WTC11 (cell line): ENCODE measurements at regions not wholly inside any gene's neighbourhood (a gene's known extent, or its start where the extent isn't known, plus 50 kb on each side); places are given as distances from the start of the nearest gene placed in this dataset.

Experiments used
- ATAC-seq: fragments of 200-7000 bp; cut with Tn5 transposase; 2 replicates; pipeline ENCODE4 v1.10.0; 2021; ENCODE audit warnings: mild to moderate bottlenecking, moderate library complexity
- CTCF ChIA-PET: fragments of 300-600 bp; sonication (Branson Sonifier 250); formaldehyde crosslinking; loops from one replicate; lab custom pipeline; 2021; ENCODE audit warnings: antibody characterized with exemption; lab: Charles Lee
- POLR2A ChIA-PET: fragments of 350-600 bp; sonication (Branson Sonifier 250); formaldehyde crosslinking; loops from one replicate; lab custom pipeline; 2021; ENCODE audit warnings: antibody characterized with exemption; lab: Charles Lee
- DNase-seq: peaks from one replicate; pipeline ENCODE4 v3.0.0; 2021; ENCODE audit warnings: low spot score
- H3K27ac Mint-ChIP-seq: 2 replicates; pipeline ENCODE4 v1.8.0; 2021; ENCODE audit warnings: mixed read lengths
- H3K27me3 Mint-ChIP-seq: 2 replicates; pipeline ENCODE4 v1.8.0; 2021; ENCODE audit warnings: low read depth, mild to moderate bottlenecking, moderate library complexity, mixed read lengths
- H3K36me3 Mint-ChIP-seq: 2 replicates; pipeline ENCODE4 v1.8.0; 2021; ENCODE audit warnings: mixed read lengths
- H3K4me1 Mint-ChIP-seq: 2 replicates; pipeline ENCODE4 v1.8.0; 2022; ENCODE audit warnings: mixed read lengths
- H3K4me3 Mint-ChIP-seq: 2 replicates; pipeline ENCODE4 v1.8.0; 2021; ENCODE audit warnings: mild to moderate bottlenecking, moderate library complexity, mixed read lengths
- H3K9me3 Mint-ChIP-seq: 2 replicates; pipeline ENCODE4 v1.8.0; 2021; ENCODE audit warnings: mixed read lengths
- E2F5 ChIP-seq: sonication (generic); formaldehyde crosslinking; IDR thresholded peaks from 2 replicates; pipeline ENCODE4 v1.8.1; 2022; ENCODE audit warnings: mild to moderate bottlenecking, moderate library complexity, missing genetic modification reagents
- EMX1 ChIP-seq: fragments of 250-450 bp; sonication (Bioruptor Pico); IDR thresholded peaks from 2 replicates; pipeline ENCODE4 v1.8.0; 2021; ENCODE audit warnings: mild to moderate bottlenecking
- ETV6 ChIP-seq: sonication (generic); formaldehyde crosslinking; IDR thresholded peaks from 2 replicates; pipeline ENCODE4 v1.8.1; 2022; ENCODE audit warnings: mild to moderate bottlenecking, missing genetic modification reagents
- FOXP1 ChIP-seq: sonication (generic); formaldehyde crosslinking; IDR thresholded peaks from 2 replicates; pipeline ENCODE4 v1.8.0; 2022; ENCODE audit warnings: missing genetic modification reagents, mild to moderate bottlenecking, moderate library complexity, borderline replicate concordance
- JAZF1 ChIP-seq: fragments of 250-450 bp; sonication (Bioruptor Pico); IDR thresholded peaks from 2 replicates; pipeline ENCODE4 v1.9.0; 2021; ENCODE audit warnings: moderate library complexity, mild to moderate bottlenecking, inconsistent platforms
- MXD4 ChIP-seq: fragments of 250-450 bp; sonication (Bioruptor Pico); IDR thresholded peaks from 2 replicates; pipeline ENCODE4 v1.8.0; 2021; ENCODE audit warnings: mild to moderate bottlenecking, moderate library complexity, borderline replicate concordance
- MYBL2 ChIP-seq: sonication (generic); formaldehyde crosslinking; IDR thresholded peaks from 2 replicates; pipeline ENCODE4 v1.8.1; 2023; ENCODE audit warnings: mild to moderate bottlenecking, moderate library complexity, missing genetic modification reagents
- NR1H2 ChIP-seq: sonication (generic); formaldehyde crosslinking; IDR thresholded peaks from 2 replicates; pipeline ENCODE4 v1.9.0; 2021; ENCODE audit warnings: mild to moderate bottlenecking, moderate library complexity, missing genetic modification reagents
- PRDM15 ChIP-seq: sonication (generic); formaldehyde crosslinking; IDR thresholded peaks from 2 replicates; pipeline ENCODE4 v1.8.0; 2022; ENCODE audit warnings: missing genetic modification reagents
- SP1 ChIP-seq: sonication (generic); formaldehyde crosslinking; conservative IDR thresholded peaks from 2 replicates; pipeline ENCODE4 v1.8.1; 2022; ENCODE audit warnings: missing genetic modification reagents
- TCF7 ChIP-seq: sonication (generic); formaldehyde crosslinking; IDR thresholded peaks from 2 replicates; pipeline ENCODE4 v1.8.0; 2022; ENCODE audit warnings: mild to moderate bottlenecking, low read depth, missing genetic modification reagents, moderate library complexity
- ZNF232 ChIP-seq: sonication (generic); formaldehyde crosslinking; IDR thresholded peaks from 2 replicates; pipeline ENCODE4 v1.8.0; 2022; ENCODE audit warnings: mild to moderate bottlenecking, missing genetic modification reagents
- ZNF263 ChIP-seq: sonication (generic); formaldehyde crosslinking; IDR thresholded peaks from 2 replicates; pipeline ENCODE4 v1.8.1; 2022; ENCODE audit warnings: low read depth, mild to moderate bottlenecking, moderate library complexity, missing genetic modification reagents
- ZNF532 ChIP-seq: fragments of 250-450 bp; sonication (Bioruptor Pico); IDR thresholded peaks from 2 replicates; pipeline ENCODE4 v1.9.0; 2021; ENCODE audit warnings: mild to moderate bottlenecking, borderline replicate concordance
- ZSCAN18 ChIP-seq: fragments of 250-450 bp; sonication (Bioruptor Pico); IDR thresholded peaks from 2 replicates; pipeline ENCODE4 v2.1.2; 2022; ENCODE audit warnings: mild to moderate bottlenecking, moderate library complexity
- TF ChIP-seq, protein P1 (sequence below): sonication (generic); formaldehyde crosslinking; IDR thresholded peaks from 2 replicates; pipeline ENCODE4 v1.8.1; 2023; ENCODE audit warnings: mild to moderate bottlenecking, missing genetic modification reagents, moderate library complexity
- TF ChIP-seq, protein P2 (sequence below): sonication (generic); formaldehyde crosslinking; IDR thresholded peaks from 2 replicates; pipeline ENCODE4 v1.8.0; 2022; ENCODE audit warnings: mild to moderate bottlenecking, missing genetic modification reagents
- TF ChIP-seq, protein P3 (sequence below): sonication (generic); formaldehyde crosslinking; IDR thresholded peaks from 2 replicates; pipeline ENCODE4 v1.8.1; 2023; ENCODE audit warnings: mild to moderate bottlenecking, missing genetic modification reagents, moderate library complexity
- TF ChIP-seq, protein P4 (sequence below): fragments of 250-450 bp; sonication (Bioruptor Pico); IDR thresholded peaks from 2 replicates; pipeline ENCODE4 v1.9.0; 2021; ENCODE audit warnings: moderate library complexity, mild to moderate bottlenecking, inconsistent platforms, borderline replicate concordance

DNA sequence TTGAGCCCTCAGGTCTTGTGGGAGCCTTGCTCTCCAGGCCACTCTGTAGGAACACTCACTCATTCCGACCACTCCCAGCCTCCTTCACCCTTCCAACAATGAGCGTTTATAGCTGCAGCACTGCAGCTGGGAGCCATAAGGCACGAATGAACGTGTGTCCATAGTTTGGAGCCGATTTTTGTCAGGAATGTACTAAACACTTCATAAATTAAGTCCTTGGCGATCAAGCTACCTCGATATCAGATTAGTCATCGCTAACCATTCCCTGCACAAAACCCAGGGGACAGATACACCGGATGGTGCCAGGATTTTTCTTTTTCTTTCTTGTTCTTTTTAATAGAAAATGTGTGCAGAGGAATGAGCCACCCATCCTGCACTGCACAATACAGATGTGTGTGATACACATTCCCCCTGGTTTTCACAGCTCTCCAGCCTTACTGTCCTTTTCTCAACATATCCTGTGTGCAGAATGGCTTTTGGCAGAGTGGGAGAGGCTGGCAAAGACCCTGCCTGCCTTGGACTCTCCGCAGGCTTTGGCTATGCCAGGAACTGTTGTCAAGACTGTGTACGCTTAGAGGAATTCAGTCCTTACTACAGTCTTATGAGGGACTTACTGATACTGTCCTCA, 68.4 kb upstream of the ELAC2 start:
- Mint-ChIP-seq H3K36me3 (no peaks in the 10 kb centered on the region), H3K27ac (no peak overlapping the region), H3K4me3 (no peak overlapping the region), H3K27me3 (no peaks in the 10 kb centered on the region), H3K4me1 (no peaks in the 10 kb centered on the region), H3K9me3 (peaks cover 18% of the 10 kb centered on the region)
- ChIA-PET POLR2A (no interaction called here), CTCF (no interaction called here)
- no peak for ATAC-seq
- TF ChIP-seq NR1H2 (CRISPR knock-in tag) (no peak), ZSCAN18 (CRISPR knock-in tag) (no peak), MYBL2 (CRISPR knock-in tag) (no peak), SP1 (CRISPR knock-in tag) (no peak), ZNF232 (CRISPR knock-in tag) (no peak), FOXP1 (CRISPR knock-in tag) (no peak), EMX1 (CRISPR knock-in tag) (no peak), ZNF532 (CRISPR knock-in tag) (no peak), JAZF1 (CRISPR knock-in tag) (no peak), ZNF263 (no peak), MXD4 (CRISPR knock-in tag) (no peak), PRDM15 (CRISPR knock-in tag) (no peak), TCF7 (CRISPR knock-in tag) (no peak), ETV6 (CRISPR knock-in tag) (no peak), E2F5 (CRISPR knock-in tag) (no peak)
- TF ChIP-seq, protein P1, sequence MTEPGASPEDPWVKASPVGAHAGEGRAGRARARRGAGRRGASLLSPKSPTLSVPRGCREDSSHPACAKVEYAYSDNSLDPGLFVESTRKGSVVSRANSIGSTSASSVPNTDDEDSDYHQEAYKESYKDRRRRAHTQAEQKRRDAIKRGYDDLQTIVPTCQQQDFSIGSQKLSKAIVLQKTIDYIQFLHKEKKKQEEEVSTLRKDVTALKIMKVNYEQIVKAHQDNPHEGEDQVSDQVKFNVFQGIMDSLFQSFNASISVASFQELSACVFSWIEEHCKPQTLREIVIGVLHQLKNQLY (CRISPR knock-in tag): no peak
- TF ChIP-seq, protein P2, sequence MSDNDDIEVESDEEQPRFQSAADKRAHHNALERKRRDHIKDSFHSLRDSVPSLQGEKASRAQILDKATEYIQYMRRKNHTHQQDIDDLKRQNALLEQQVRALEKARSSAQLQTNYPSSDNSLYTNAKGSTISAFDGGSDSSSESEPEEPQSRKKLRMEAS (CRISPR knock-in tag): no peak
- TF ChIP-seq, protein P3, sequence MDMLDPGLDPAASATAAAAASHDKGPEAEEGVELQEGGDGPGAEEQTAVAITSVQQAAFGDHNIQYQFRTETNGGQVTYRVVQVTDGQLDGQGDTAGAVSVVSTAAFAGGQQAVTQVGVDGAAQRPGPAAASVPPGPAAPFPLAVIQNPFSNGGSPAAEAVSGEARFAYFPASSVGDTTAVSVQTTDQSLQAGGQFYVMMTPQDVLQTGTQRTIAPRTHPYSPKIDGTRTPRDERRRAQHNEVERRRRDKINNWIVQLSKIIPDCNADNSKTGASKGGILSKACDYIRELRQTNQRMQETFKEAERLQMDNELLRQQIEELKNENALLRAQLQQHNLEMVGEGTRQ: no peak
- TF ChIP-seq, protein P4, sequence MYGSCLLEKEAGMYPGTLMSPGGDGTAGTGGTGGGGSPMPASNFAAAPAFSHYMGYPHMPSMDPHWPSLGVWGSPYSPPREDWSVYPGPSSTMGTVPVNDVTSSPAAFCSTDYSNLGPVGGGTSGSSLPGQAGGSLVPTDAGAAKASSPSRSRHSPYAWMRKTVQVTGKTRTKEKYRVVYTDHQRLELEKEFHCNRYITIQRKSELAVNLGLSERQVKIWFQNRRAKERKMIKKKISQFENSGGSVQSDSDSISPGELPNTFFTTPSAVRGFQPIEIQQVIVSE (CRISPR knock-in tag): no peak
- DNase-seq: no peak
